ENCODE measurements at regions not wholly inside any gene's neighbourhood (a gene's known extent, or its start where the extent isn't known, plus 50 kb on each side); places are given as distances from the start of the nearest gene placed in this dataset.

GRCh38 chr10:9285690-9286089 is 1231.2 kb downstream of the GATA3 start:
- TF ChIP-seq, protein P1, sequence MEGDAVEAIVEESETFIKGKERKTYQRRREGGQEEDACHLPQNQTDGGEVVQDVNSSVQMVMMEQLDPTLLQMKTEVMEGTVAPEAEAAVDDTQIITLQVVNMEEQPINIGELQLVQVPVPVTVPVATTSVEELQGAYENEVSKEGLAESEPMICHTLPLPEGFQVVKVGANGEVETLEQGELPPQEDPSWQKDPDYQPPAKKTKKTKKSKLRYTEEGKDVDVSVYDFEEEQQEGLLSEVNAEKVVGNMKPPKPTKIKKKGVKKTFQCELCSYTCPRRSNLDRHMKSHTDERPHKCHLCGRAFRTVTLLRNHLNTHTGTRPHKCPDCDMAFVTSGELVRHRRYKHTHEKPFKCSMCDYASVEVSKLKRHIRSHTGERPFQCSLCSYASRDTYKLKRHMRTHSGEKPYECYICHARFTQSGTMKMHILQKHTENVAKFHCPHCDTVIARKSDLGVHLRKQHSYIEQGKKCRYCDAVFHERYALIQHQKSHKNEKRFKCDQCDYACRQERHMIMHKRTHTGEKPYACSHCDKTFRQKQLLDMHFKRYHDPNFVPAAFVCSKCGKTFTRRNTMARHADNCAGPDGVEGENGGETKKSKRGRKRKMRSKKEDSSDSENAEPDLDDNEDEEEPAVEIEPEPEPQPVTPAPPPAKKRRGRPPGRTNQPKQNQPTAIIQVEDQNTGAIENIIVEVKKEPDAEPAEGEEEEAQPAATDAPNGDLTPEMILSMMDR (IDR thresholded peaks at IDR 0.05) = no peak
- no peak for TF ChIP-seq POLR2A (IDR thresholded peaks at IDR 0.05)

Measured in esophagus squamous epithelium (tissue), 4 donors.